ENCODE measurements at regions not wholly inside any gene's neighbourhood (a gene's known extent, or its start where the extent isn't known, plus 50 kb on each side); places are given as distances from the start of the nearest gene placed in this dataset.

DNA sequence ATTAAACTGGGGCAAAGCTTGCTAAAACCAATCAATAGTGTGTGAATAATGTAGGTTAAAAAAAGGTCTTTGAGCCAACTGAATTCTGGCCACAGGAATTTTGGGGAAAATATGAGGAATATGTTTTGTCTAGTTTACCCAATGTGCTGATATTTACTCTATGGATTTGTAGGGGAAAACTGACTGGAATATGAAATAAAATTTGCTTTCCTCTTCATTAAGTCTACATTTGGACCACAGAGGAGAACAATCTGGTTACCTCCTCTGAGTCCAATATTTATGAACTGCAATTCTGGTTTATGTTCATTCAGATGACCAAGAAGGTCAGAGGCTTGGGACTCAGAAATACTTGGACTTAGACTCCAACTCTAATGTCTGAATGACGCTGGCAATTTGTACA is 1042.2 kb upstream of the CNTNAP5 start:
- H3K27me3 Mint-ChIP-seq: no peaks in the 10 kb centered on the region
- Histone ChIP-seq H3K27me3 (replicated peaks in 1 of 4; ENCODE audit: control extremely low read depth in 1 of 4, control insufficient read depth in 3 of 4, insufficient read depth in 4 of 4, low read length in 3 of 4) (no peaks in the 10 kb centered on the region), H3K27ac (ENCODE audit: low read length in 2 of 2) (no peak overlapping the region), H4K20me1 (ENCODE audit: control insufficient read depth, insufficient read depth, low read length, poor library complexity, severe bottlenecking) (no peaks in the 10 kb centered on the region), H3K4me1 (ENCODE audit: control insufficient read depth in 2 of 2, insufficient read depth in 2 of 2, low read length in 2 of 2) (no peaks in the 10 kb centered on the region), H3K4me3 (ENCODE audit: control extremely low read depth in 1 of 5, extremely low read depth in 1 of 5, insufficient read depth in 1 of 5, low read depth in 2 of 5, low read length in 4 of 5) (no peak overlapping the region), H3K79me2 (ENCODE audit: control insufficient read depth, insufficient read depth, low read length) (no peaks in the 10 kb centered on the region), H3K36me3 (replicated peaks in 1 of 2; ENCODE audit: control extremely low read depth in 1 of 2, control insufficient read depth in 1 of 2, extremely low read depth in 1 of 2, insufficient read depth in 2 of 2, low read length in 1 of 2) (no peaks in the 10 kb centered on the region), H3K9me3 (ENCODE audit: control extremely low read depth in 1 of 3, control insufficient read depth in 2 of 3, insufficient read depth in 1 of 3, low read length in 2 of 3) (peaks cover 0 to 9% (median 0%) of the 10 kb centered on the region in 3 donors), H3K4me2 (replicated peaks; ENCODE audit: low read depth, low read length, poor library complexity, severe bottlenecking) (no peak overlapping the region), H3K9ac (ENCODE audit: low read length) (no peak overlapping the region), H2AFZ (ENCODE audit: insufficient read depth, low read depth, low read length, poor library complexity, severe bottlenecking) (no peak overlapping the region)
- no peak overlapping the region for H3K27ac Mint-ChIP-seq
- CTCF ChIA-PET: no interaction called here
- TF ChIP-seq, protein P1, sequence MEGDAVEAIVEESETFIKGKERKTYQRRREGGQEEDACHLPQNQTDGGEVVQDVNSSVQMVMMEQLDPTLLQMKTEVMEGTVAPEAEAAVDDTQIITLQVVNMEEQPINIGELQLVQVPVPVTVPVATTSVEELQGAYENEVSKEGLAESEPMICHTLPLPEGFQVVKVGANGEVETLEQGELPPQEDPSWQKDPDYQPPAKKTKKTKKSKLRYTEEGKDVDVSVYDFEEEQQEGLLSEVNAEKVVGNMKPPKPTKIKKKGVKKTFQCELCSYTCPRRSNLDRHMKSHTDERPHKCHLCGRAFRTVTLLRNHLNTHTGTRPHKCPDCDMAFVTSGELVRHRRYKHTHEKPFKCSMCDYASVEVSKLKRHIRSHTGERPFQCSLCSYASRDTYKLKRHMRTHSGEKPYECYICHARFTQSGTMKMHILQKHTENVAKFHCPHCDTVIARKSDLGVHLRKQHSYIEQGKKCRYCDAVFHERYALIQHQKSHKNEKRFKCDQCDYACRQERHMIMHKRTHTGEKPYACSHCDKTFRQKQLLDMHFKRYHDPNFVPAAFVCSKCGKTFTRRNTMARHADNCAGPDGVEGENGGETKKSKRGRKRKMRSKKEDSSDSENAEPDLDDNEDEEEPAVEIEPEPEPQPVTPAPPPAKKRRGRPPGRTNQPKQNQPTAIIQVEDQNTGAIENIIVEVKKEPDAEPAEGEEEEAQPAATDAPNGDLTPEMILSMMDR (IDR thresholded peaks at IDR 0.05): no peak
- no peak for TF ChIP-seq EZH2 (IDR thresholded peaks at IDR 0.05; ENCODE audit: borderline replicate concordance, insufficient read depth, low read depth, low read length, poor library complexity, severe bottlenecking)
- no CpG with 5 or more reads among the region's 1 CpG for WGBS (ENCODE audit: insufficient coverage)
- no peak for DNase-seq
- ATAC-seq (ENCODE audit: low read depth): no peak
- no peak overlapping the region for H3K4me3 Mint-ChIP-seq
- intact Hi-C loops (cut with micrococcal nuclease): no loop called here
- H3K4me1 Mint-ChIP-seq: no peaks in the 10 kb centered on the region
- POLR2A ChIA-PET: no interaction called here
- H3K9me3 Mint-ChIP-seq (ENCODE audit: insufficient read depth): peaks cover 2% of the 10 kb centered on the region

GRCh38 chr2:122988395-122989221 is 1036.5 kb upstream of the CNTNAP5 start:
- POLR2A ChIA-PET: no interaction called here

More at GRCh38 chr2:122988395-122989221, 1036.5 kb upstream of the CNTNAP5 start:
- Histone ChIP-seq H3K27ac (ENCODE audit: low read length in 2 of 2) (no peak overlapping the region), H3K27me3 (replicated peaks in 1 of 4; ENCODE audit: control extremely low read depth in 1 of 4, control insufficient read depth in 3 of 4, insufficient read depth in 4 of 4, low read length in 3 of 4) (no peaks in the 10 kb centered on the region), H3K9ac (ENCODE audit: low read length) (no peak overlapping the region), H3K9me3 (ENCODE audit: control extremely low read depth in 1 of 3, control insufficient read depth in 2 of 3, insufficient read depth in 1 of 3, low read length in 2 of 3) (peaks cover 0 to 21% (median 3%) of the 10 kb centered on the region in 3 donors), H3K4me1 (ENCODE audit: control insufficient read depth in 2 of 2, insufficient read depth in 2 of 2, low read length in 2 of 2) (no peaks in the 10 kb centered on the region), H3K4me3 (ENCODE audit: control extremely low read depth in 1 of 5, extremely low read depth in 1 of 5, insufficient read depth in 1 of 5, low read depth in 2 of 5, low read length in 4 of 5) (no peak overlapping the region), H3K4me2 (replicated peaks; ENCODE audit: low read depth, low read length, poor library complexity, severe bottlenecking) (no peak overlapping the region), H3K36me3 (replicated peaks in 1 of 2; ENCODE audit: control extremely low read depth in 1 of 2, control insufficient read depth in 1 of 2, extremely low read depth in 1 of 2, insufficient read depth in 2 of 2, low read length in 1 of 2) (no peaks in the 10 kb centered on the region), H2AFZ (ENCODE audit: insufficient read depth, low read depth, low read length, poor library complexity, severe bottlenecking) (no peak overlapping the region), H3K79me2 (ENCODE audit: control insufficient read depth, insufficient read depth, low read length) (no peaks in the 10 kb centered on the region), H4K20me1 (ENCODE audit: control insufficient read depth, insufficient read depth, low read length, poor library complexity, severe bottlenecking) (no peaks in the 10 kb centered on the region)
- CTCF ChIA-PET: no interaction called here
- no peak for ATAC-seq (ENCODE audit: low read depth)
- intact Hi-C loops (cut with micrococcal nuclease): no loop called here
- peak; percentile 4 for DNase-seq
- Mint-ChIP-seq H3K27ac (no peak overlapping the region), H3K4me3 (no peak overlapping the region), H3K27me3 (no peaks in the 10 kb centered on the region), H3K9me3 (ENCODE audit: insufficient read depth) (peaks cover 9% of the 10 kb centered on the region), H3K4me1 (no peaks in the 10 kb centered on the region)
- 84% methylated on average over 8 of the region's 8 CpGs for WGBS (ENCODE audit: insufficient coverage)
- no peak for TF ChIP-seq EZH2 (IDR thresholded peaks at IDR 0.05; ENCODE audit: borderline replicate concordance, insufficient read depth, low read depth, low read length, poor library complexity, severe bottlenecking)
- TF ChIP-seq, protein P1 (IDR thresholded peaks at IDR 0.05): no peak
